HG03196 (cell line): ENCODE measurements at regions not wholly inside any gene's neighbourhood (a gene's known extent, or its start where the extent isn't known, plus 50 kb on each side); places are given as distances from the start of the nearest gene placed in this dataset.

Source experiments
- ATAC-seq: cut with Tn5 transposase; IDR thresholded peaks from one replicate; pipeline ENCODE4 v1.9.1; 2021; ENCODE audit not compliant: unreplicated experiment

DNA sequence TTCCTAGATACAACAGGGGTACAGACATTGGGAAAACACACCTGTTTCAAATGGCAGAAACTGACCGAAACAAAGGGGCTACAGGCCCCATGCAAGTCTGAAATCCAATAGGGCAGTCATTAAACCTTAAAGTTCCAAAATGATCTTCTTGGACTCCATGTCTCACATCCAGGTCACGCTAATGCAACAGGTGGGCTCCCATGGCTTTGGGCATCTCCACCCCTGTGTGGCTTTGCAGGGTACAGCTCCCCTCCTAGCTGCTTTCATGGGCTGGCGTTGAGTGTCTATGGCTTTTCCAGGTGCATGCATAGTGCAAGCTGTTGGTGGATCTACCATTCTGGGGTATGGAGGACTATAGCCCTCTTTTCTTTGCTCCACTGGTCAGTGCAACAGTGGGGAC, 248.1 kb upstream of the RHOBTB1 start:
- no peak for ATAC-seq

DNA sequence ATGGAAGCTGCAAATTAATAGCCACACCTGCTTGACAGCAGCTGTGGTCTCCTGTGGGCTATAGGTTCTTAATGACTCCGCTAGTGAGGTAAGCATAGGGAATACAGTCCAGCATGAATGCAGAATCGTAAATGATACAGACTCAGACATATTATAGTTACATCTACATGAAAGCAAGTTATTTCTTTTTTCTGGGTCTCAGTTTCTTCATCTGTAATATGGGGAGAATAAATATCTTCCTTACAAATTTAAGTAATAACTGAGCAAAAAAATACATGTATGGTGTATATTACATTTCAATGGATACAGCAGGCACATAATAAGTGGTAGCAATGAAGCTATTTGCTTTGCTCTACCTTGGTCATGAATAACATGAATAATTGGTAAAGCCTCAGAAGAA, 245.9 kb upstream of the RHOBTB1 start:
- no peak for ATAC-seq

DNA sequence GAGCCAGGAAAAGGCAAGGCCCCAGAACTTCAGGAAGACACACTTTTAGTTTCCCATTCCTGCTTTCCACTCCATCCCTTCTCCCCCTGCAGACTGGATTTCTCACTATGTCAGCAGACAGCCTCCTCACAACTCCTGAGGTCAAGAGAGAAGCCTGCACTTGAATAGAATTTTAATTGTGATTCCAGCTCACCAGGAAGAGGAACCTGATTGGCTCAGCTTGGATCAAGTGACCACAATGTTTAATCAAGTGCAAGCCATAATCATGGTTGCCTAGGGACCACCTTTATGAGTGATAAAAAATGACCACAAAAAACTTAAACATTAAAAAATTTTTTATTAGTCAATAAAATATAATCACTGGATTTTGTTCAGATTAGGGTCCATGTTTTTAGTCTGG, 244.7 kb upstream of the RHOBTB1 start:
- ATAC-seq, result no peak

DNA sequence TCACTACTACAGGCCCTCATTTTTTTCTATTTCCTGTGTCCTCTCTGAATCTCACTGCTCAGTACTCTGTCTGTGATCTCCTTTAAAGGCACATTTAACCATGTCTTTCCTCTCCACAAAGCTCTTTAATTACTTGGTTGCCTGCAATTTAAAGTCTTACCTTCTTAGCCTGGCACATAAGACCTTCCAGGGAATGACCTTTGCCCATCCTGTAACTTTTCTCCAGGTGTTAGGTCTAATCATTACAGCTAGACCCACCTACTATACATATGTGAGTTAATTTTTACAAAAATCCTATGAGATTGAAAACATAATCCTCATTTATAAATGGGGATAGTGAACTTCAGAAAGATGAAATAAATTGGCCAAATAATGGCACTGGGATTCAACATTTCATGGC, 244.1 kb upstream of the RHOBTB1 start:
- no peak for ATAC-seq

DNA sequence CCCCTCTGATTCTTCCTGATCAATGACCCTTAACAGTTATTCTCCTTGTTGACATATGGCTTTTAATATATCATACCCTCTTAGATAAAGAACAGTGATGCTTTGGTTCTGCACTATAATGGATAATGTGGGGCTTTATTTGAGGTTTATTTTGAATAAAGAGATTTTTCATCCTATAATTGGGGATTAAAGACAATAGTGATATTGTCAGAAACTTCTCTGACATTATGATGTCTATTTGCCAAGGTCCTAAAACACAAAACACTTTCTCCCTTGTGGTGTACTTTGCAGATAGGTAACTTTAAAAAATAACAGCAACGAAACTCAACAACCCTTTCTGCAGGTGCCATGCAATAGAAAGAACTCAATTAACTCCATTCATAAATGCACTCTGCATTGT, 243.6 kb upstream of the RHOBTB1 start:
- no peak for ATAC-seq

DNA sequence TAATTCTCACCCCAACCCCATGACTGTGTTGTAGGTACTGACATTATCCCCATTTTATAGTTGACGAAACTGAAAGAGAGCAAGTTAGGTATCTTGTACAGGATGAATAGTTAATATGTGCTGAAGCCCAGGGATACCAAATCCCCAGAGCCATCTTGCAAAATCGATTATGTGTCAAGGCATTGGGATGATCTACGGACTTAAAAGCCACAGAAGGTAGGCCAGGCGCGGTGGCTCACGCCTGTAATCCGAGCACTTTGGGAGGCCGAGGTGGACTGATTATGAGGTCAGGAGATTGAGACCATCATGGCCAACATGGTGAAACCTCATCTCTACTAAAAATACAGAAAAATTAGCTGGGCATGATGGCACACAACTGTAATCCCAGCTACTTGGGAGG, 242.4 kb upstream of the RHOBTB1 start:
- ATAC-seq, result no peak

DNA sequence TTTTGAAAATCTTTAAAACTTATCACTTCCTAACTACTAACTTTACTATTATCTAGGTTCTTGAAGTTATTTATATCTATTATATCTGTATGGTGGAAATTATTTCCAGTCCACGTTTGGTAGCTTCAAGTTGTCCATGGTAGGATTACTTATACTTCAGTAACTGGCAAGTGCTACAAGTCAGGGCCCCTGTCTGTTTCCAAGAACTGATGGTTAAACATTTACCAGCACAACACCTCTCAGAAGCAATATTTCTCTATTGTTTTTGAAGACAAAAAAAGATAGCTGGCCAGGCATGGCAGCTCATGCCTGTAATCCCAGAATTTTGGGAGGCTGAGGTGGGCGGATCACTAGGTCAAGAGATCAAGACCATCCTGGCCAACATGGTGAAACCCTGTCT, 240.4 kb upstream of the RHOBTB1 start:
- ATAC-seq, result no peak

DNA sequence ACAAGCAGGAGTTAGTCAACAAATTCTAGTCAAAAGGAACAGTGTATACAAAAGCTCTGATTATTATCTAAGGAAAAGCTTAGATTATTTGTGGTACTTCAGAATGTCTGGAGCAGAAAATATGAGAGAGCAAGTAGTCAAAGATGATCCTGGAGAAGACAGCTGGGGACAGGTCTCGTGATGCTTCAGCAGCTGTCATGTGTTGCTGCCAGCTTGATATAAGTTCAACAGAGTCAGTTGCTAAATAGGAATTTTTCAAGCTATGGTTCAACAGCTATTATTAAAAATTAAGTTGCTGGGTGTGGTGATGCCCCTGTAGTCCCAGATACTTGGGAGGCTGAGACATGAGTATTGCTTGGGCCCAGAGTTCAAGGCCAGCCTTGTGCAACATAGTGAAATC, 240.0 kb upstream of the RHOBTB1 start:
- ATAC-seq, result no peak

DNA sequence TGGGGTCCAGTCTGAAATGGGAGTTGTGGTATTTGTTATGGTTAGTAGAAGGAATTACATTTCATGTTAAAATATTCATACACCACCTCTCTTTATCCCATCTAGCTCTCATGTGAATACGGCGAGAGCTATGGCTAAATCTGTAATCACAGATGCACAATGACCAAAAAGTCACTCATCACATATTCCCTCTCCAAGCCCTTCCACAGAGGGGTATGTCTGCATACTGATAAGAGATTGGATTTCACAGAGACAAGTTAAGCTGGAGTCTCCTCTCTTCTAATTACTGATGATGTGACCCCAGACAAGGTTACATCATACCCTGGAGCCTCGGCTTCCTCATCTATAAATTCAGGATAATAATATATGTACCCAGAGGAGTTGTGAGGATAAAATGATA, 237.8 kb upstream of the RHOBTB1 start:
- ATAC-seq, result no peak

DNA sequence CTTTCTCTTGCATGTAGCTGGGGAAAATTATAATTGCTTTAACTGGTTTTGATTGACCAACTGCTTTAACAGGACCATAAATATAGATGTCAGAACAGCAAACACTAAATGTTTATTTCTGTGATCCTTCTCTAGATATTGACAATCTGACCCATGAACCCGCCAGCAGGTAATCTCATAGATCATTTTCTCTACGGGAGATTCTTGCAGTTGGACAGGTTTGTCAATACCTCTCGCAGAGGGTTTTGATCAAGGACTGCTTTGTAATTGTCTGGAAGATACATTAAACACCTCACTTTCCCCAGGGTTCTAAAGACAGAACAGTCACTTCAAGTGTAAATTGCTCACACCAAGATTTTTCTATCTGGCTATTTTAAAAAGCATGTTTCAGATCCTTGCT, 235.8 kb upstream of the RHOBTB1 start:
- ATAC-seq, result no peak

DNA sequence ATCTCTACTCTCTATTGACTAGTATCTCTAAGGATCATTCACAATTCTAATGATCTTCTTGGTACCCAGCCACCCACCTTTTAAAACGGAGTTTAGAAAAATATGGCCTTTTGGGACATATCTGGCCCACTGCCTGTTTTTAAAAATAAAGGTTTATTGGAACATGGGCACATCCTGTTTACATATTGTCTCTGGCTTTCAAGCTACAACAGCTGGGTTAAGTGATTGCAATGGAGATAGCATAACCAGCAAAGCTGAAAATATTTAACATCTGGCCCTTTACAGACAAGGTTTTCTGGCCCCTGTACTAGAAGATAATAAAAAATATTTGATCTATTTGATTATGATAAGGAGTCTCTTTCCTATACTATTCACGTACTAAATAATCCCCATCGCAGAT, 232.4 kb upstream of the RHOBTB1 start:
- no peak for ATAC-seq

DNA sequence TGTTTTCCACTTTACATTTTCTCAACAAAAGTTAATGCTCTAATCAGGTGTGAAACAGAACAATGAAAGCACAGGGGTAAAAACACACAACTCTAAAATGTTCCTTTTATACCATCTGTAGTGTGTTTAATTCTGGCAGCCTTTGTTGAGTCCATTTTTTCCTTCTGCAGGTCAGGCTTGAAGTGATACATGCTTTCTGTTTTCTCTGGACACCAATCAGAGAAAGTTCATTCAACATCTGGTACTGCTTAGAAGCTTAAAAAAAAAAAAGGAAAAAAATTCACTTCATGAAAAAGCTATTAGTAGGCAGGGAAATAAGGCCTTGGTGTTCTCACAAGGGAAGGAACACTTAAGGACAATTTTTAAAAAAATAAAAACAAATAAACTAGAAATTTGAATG, 231.3 kb upstream of the RHOBTB1 start:
- ATAC-seq, result no peak

DNA sequence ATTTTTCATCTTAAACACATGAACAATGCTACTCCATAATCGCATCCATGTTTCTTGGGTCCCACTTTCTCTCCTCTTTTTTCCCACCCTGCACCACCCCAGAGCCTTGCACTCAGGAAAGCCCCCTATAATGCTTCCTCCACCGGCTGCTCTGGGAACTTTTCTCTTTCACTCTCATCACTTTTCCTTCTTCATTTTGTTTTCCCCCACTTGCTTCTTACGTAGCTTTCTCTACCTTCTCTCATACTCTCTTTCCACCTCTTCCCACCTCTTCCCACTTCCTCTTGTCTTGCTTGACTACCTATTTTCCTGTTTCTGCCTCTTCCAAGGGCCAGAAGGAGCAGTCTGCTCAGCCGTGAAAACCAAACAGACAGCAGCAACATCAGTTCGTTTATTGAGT, 229.5 kb upstream of the RHOBTB1 start:
- no peak for ATAC-seq

DNA sequence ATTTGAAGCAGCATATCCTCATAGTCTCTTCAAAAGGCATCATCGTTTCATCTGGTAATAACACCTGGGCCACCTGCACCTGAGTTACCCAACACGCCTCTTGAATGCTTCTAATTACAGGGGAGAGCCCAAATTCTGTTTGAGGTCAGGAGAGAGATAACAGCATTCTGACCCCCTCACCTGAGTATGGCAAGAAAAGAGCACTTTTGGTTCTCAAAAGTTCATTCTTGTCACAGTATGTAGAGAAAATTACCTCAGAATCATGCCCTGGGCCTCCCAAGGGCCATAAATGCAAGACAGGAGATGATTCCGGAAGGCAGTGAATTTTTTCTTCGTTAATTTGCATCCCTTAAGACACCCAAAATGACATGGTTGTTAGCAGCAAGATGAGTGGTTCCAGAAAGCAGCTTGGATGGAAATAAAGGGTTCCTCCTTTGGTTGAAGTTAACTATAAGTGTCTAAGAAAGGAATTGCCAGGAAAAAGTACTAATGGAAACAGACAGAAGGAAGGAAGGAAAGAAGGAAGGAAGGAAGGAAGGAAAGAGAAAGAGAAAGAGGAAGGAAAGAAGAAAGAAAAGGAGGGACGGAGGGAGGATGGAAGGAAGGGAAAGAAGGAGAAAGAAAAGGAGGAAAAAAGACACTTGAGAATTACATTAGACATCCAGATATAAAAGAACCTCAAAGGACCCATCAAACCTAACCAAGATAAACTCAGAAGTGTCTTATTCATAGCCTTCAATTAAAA, 228.4 kb upstream of the RHOBTB1 start:
- no peak for ATAC-seq

DNA sequence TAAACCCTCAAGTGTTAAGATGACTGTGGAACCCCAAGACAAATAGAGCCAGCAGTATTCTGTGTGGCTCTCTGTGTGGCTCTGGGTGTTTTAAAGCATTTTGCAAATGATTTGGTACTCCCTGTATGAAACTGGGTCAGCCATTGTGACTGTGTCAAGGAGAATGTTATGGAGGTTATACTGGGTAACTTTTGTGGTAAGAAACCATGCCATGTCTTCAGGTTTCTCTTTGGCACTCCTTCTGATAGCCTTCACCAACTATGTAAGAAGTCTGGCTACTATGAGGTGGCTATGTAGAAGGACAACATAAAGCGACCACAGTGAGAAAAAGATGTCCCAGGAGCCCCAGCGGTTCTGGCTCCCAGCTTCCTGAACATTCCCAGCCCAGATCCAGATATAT, 226.6 kb upstream of the RHOBTB1 start:
- ATAC-seq, result no peak

DNA sequence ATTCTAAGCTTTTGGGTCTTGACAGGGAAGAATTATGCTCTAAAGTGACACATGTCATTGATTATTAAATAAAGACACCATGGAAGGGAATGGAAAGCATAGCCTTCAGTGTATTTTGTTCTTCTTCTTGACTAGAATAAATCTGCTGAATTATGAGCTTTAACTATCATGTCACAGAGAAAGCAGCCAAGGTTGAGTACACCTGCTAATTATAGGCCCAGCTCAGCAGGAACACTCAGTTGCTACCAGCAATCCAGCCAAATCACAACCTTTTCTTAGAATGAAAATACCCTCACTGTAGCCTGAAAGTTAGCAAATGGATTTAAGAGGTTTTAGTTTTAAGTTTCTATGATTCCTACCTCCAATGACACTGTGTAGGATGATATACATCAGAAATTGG, 225.3 kb upstream of the RHOBTB1 start:
- no peak for ATAC-seq

DNA sequence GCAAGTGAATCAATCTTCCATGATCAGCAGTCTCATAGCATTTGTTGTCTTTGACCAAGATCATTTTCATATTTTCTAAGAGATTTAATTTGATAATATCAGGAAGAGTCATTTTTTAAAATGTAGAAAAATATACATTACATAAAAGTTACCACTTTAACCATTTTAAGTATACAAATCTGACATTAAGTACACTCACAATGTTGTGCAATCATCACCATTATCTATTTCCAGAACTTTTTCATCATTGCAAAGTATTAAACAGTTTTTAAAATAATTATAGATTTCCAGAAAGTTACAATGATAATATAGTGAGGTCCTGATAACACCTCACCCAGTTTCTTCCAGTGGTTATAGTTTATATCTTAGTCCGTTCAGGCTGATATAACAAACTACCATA, 222.5 kb upstream of the RHOBTB1 start:
- no peak for ATAC-seq

DNA sequence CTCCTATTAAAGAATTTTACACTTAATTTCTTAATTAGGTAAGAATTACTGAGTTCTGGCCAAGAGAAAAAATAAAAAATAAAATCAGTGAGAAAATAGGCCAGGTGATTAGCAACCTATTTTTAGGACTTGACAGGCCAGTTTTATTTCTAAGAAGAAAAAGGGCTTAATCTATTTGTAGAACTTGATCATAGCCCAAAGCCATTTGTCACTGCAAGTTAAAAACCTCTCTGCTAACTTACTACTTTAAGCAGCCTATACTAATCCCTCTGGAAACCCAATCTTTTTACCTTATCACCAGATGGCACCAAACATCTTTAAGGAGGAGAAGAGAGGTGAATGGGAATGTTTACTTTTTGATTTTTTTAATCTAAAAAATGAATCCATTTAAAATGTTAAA, 222.1 kb upstream of the RHOBTB1 start:
- ATAC-seq, result no peak

DNA sequence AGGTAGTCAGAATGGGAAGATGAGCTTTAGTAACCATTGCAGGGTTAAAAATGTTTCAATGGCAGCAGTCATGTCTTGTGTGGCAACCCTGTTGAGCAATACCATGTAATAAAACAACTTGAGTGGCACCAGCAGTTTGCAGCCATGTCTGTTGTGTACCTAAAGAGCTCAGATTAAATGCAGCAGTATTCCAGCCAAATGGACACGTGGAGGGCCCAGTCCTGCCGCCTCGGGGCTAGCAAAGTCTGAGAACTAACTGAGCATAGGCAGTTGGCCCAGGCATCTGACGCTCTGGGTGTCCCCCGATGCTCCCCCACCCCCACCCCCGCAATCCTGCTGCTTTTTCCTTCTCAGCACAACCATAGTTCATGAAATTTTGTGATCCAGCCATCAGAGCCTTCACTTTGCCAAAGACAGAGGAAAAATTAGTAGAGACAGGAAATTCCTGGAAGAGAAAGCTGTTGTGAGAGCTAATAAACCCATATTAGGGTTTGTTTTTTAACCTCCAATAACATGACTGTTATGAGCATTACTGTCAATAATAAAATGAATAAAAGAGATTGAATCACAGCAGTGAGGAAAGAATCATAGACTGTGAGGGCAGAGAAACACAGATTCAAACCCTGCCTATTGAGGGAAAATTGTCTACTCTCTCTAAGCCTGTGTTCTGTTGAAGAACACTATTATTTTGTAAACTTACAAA, 220.6 kb upstream of the RHOBTB1 start:
- no peak for ATAC-seq

DNA sequence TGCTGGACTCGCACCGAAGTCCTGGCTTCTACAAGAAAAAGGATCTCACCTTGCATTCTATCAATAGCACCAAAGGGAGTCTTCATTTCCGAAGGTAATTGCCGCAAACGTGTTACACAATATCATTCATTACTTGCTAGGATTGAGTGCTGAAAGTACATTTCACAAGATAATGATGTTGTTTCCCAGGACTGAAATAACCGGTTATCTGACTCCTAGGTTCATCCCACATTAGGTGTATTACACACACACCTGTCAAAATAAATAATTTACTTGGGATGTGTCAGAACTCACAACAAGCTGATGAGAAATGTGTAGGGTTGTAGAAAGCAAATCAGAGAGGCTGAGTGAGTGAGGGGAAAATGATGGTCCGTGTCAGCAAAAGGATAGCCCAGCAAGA, 219.4 kb upstream of the RHOBTB1 start:
- no peak for ATAC-seq

DNA sequence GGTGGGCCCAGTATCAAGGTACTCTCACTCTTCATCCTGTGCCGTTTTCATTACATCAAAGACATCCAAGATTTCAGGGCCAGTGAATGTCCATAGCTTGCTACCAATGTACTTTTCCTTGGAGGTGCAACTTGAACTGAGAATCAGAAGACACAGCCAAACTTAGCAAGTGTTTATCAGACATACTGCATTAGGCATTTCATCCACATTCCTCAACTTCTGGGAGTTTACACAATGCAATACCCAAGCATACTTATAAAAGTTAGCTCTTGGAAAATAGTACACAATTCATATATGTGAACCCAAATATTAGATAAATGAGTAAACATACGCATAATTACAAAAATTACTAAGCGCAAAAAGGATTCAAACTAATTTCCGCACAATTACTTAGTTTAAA, 216.3 kb upstream of the RHOBTB1 start:
- no peak for ATAC-seq

DNA sequence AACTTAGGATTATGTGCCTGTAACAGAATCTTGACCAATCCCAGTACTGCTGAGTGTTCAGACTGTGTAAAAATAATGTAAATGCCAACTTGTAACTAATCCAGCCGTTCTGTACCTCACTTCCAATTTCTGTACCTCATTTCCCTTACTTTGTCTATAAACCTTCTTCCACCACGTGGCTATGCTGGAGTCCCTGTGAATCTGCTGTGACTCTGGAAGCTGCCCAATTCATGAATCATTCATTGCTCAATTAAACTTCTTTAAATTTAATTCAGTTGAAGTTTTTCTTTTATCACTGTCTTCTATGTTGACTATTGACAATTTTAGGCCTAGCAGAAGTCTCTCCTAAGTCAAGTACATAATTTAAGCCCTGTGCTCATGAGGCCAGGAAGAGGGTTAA, 215.3 kb upstream of the RHOBTB1 start:
- ATAC-seq, result no peak

DNA sequence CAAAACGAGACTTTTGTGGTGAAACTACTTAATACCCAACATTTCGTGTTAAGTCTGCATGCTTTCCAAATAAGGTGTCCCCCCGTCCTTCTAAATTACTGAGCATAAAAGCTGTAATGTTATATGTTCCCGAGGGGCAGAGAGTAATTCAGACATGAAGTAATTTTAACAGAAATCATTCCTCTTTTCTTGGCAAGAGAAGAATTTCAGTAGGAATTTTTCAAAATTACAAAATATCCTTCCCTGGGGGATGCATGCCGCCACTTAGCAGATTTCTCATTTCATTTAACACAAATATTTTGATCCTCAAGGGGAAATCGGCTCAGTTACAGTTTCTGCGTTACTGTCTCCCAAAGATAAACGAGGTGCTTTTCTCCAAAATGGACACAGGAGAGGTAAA, 213.2 kb upstream of the RHOBTB1 start:
- ATAC-seq, result no peak
